ENCODE measurements at regions not wholly inside any gene's neighbourhood (a gene's known extent, or its start where the extent isn't known, plus 50 kb on each side); places are given as distances from the start of the nearest gene placed in this dataset.
"Not testable (repeated sequence)": the region's sequence is repeated elsewhere in the genome, so short reads cannot be mapped to it uniquely, and the experiment has no call there.

GRCh38 chr10:30702860-30703259, 73.3 kb upstream of the LYZL2 start:
- Histone ChIP-seq H3K9ac (ENCODE audit: low read depth, low read length, poor library complexity, severe bottlenecking) (peak overlapping the region; percentile 68), H3K79me2 (ENCODE audit: insufficient read depth, low read length) (peaks cover 23% of the 10 kb centered on the region; the same call in 1 of the 2 replicates), H3K36me3 (ENCODE audit: insufficient read depth, low read length) (no peaks in the 10 kb centered on the region), H2AFZ (ENCODE audit: low read length) (no peak overlapping the region), H3K4me3 (ENCODE audit: low read length, poor library complexity, severe bottlenecking) (peak overlapping the region; percentile 78), H3K9me3 (ENCODE audit: insufficient read depth, low read depth, low read length) (no peaks in the 10 kb centered on the region), H4K20me1 (ENCODE audit: insufficient read depth, low read length, poor library complexity, severe bottlenecking) (no peaks in the 10 kb centered on the region), H3K4me2 (ENCODE audit: low read depth, low read length, poor library complexity, severe bottlenecking) (peak overlapping the region; percentile 94), H3K4me1 (ENCODE audit: insufficient read depth, low read length, poor library complexity, severe bottlenecking) (peaks cover 64% of the 10 kb centered on the region), H3K9me2 (replicated peaks; ENCODE audit: low read depth, low read length) (no peaks in the 10 kb centered on the region), H3K27me3 (ENCODE audit: insufficient read depth, low read length, poor library complexity, severe bottlenecking) (no peaks in the 10 kb centered on the region), H3F3A (ENCODE audit: low read depth) (peaks cover 7% of the 10 kb centered on the region; the same call in 1 of the 2 replicates)
- TF ChIP-seq EZH2phosphoT487 (IDR thresholded peaks at IDR 0.05; ENCODE audit: borderline replicate concordance) (no peak), CTCF (conservative IDR thresholded peaks at IDR 0.05; ENCODE audit: low read length) (no peak)

- H3K27me3 ChIP-seq (ENCODE audit: insufficient read depth, low read length, poor library complexity, severe bottlenecking), result no peaks in the 10 kb centered on the region
- H3K4me3 ChIP-seq (ENCODE audit: low read length, poor library complexity, severe bottlenecking), result peak overlapping the region; percentile 78
- no peak for TF ChIP-seq CTCF (conservative IDR thresholded peaks at IDR 0.05; ENCODE audit: low read length)
- no peak for TF ChIP-seq EZH2phosphoT487 (IDR thresholded peaks at IDR 0.05; ENCODE audit: borderline replicate concordance)
- H3K9me3 ChIP-seq (ENCODE audit: insufficient read depth, low read depth, low read length), result no peaks in the 10 kb centered on the region
- H4K20me1 ChIP-seq (ENCODE audit: insufficient read depth, low read length, poor library complexity, severe bottlenecking), result no peaks in the 10 kb centered on the region
- H3F3A ChIP-seq (ENCODE audit: low read depth), result peaks cover 7% of the 10 kb centered on the region; the same call in 1 of the 2 replicates
- H3K4me1 ChIP-seq (ENCODE audit: insufficient read depth, low read length, poor library complexity, severe bottlenecking), result peaks cover 70% of the 10 kb centered on the region
- peaks cover 23% of the 10 kb centered on the region; the same call in 1 of the 2 replicates for H3K79me2 ChIP-seq (ENCODE audit: insufficient read depth, low read length)
- peak overlapping the region; percentile 32; the same call in 1 of the 2 replicates for H2AFZ ChIP-seq (ENCODE audit: low read length)
- no peaks in the 10 kb centered on the region for H3K36me3 ChIP-seq (ENCODE audit: insufficient read depth, low read length)
- no peaks in the 10 kb centered on the region for H3K9me2 ChIP-seq (replicated peaks; ENCODE audit: low read depth, low read length)
- peak overlapping the region; percentile 65 for H3K9ac ChIP-seq (ENCODE audit: low read depth, low read length, poor library complexity, severe bottlenecking)
- H3K4me2 ChIP-seq (ENCODE audit: low read depth, low read length, poor library complexity, severe bottlenecking), result peak overlapping the region; percentile 94
Observed at GRCh38 chr10:30701451-30702173, 72.1 kb upstream of the LYZL2 start.

- H3K4me1 ChIP-seq (ENCODE audit: insufficient read depth, low read length, poor library complexity, severe bottlenecking), result peaks cover 47% of the 10 kb centered on the region
- no peak overlapping the region for H2AFZ ChIP-seq (ENCODE audit: low read length)
- H3K9me3 ChIP-seq (ENCODE audit: insufficient read depth, low read depth, low read length), result no peaks in the 10 kb centered on the region
- peaks cover 5% of the 10 kb centered on the region; the same call in 1 of the 2 replicates for H3K79me2 ChIP-seq (ENCODE audit: insufficient read depth, low read length)
- no peaks in the 10 kb centered on the region for H4K20me1 ChIP-seq (ENCODE audit: insufficient read depth, low read length, poor library complexity, severe bottlenecking)
- H3F3A ChIP-seq (ENCODE audit: low read depth), result peaks cover 7% of the 10 kb centered on the region; the same call in 1 of the 2 replicates
- H3K4me3 ChIP-seq (ENCODE audit: low read length, poor library complexity, severe bottlenecking), result no peak overlapping the region
- no peak for TF ChIP-seq EZH2phosphoT487 (IDR thresholded peaks at IDR 0.05; ENCODE audit: borderline replicate concordance)
- no peak for TF ChIP-seq CTCF (conservative IDR thresholded peaks at IDR 0.05; ENCODE audit: low read length)
- H3K36me3 ChIP-seq (ENCODE audit: insufficient read depth, low read length), result no peaks in the 10 kb centered on the region
- no peak overlapping the region for H3K9ac ChIP-seq (ENCODE audit: low read depth, low read length, poor library complexity, severe bottlenecking)
- no peaks in the 10 kb centered on the region for H3K27me3 ChIP-seq (ENCODE audit: insufficient read depth, low read length, poor library complexity, severe bottlenecking)
- no peaks in the 10 kb centered on the region for H3K9me2 ChIP-seq (replicated peaks; ENCODE audit: low read depth, low read length)
- H3K4me2 ChIP-seq (ENCODE audit: low read depth, low read length, poor library complexity, severe bottlenecking), result no peak overlapping the region
Observed at GRCh38 chr10:30697806-30698205, 68.3 kb upstream of the LYZL2 start.

- H3K36me3 ChIP-seq (ENCODE audit: insufficient read depth, low read length); H3K27me3 ChIP-seq (ENCODE audit: insufficient read depth, low read length, poor library complexity, severe bottlenecking); H3K9me2 ChIP-seq (replicated peaks; ENCODE audit: low read depth, low read length); H4K20me1 ChIP-seq (ENCODE audit: insufficient read depth, low read length, poor library complexity, severe bottlenecking); H3K4me2 ChIP-seq (ENCODE audit: low read depth, low read length, poor library complexity, severe bottlenecking); H3K9ac ChIP-seq (ENCODE audit: low read depth, low read length, poor library complexity, severe bottlenecking); H3F3A ChIP-seq (ENCODE audit: low read depth); H3K79me2 ChIP-seq (ENCODE audit: insufficient read depth, low read length); H3K4me3 ChIP-seq (ENCODE audit: low read length, poor library complexity, severe bottlenecking); H3K9me3 ChIP-seq (ENCODE audit: insufficient read depth, low read depth, low read length); H2AFZ ChIP-seq (ENCODE audit: low read length): not testable (repeated sequence)
- peaks cover 42% of the 10 kb centered on the region for H3K4me1 ChIP-seq (ENCODE audit: insufficient read depth, low read length, poor library complexity, severe bottlenecking)
Observed at GRCh38 chr10:30697221-30697620, 67.7 kb upstream of the LYZL2 start.
